ENCODE measurements at regions not wholly inside any gene's neighbourhood (a gene's known extent, or its start where the extent isn't known, plus 50 kb on each side); places are given as distances from the start of the nearest gene placed in this dataset.

GRCh38 chr5:84474126-84474525 is 89.4 kb upstream of the EDIL3 start:
- no peak overlapping the region for H3K9ac ChIP-seq (ENCODE audit: low read length)
- intact Hi-C loops (cut with micrococcal nuclease): no loop called here
- TF ChIP-seq EZH2phosphoT487 (IDR thresholded peaks at IDR 0.05; ENCODE audit: borderline replicate concordance): no peak
- no peak for TF ChIP-seq CTCF (IDR thresholded peaks at IDR 0.05 in 2 of 3, conservative IDR thresholded peaks at IDR 0.05 in 1 of 3; ENCODE audit: borderline replicate concordance in 1 of 3, insufficient read depth in 1 of 3, low read depth in 2 of 3, low read length in 2 of 3)
- H3K9me3 ChIP-seq (ENCODE audit: control insufficient read depth in 1 of 2, insufficient read depth in 1 of 2, low read depth in 1 of 2, low read length in 2 of 2): no peaks in the 10 kb centered on the region
- no peak overlapping the region for H2AFZ ChIP-seq (ENCODE audit: low read depth, low read length, poor library complexity, severe bottlenecking)
- no peaks in the 10 kb centered on the region for H4K20me1 ChIP-seq (ENCODE audit: insufficient read depth)
- no peaks in the 10 kb centered on the region for H3K9me2 ChIP-seq (ENCODE audit: insufficient read depth)
- ATAC-seq (no peak), DNase-seq (ENCODE audit: low read depth, low spot score) (no peak)
- BruUV-seq (replicated peaks): no TSS peak
- no peaks in the 10 kb centered on the region for H3K4me1 ChIP-seq (ENCODE audit: control insufficient read depth in 1 of 2, insufficient read depth in 2 of 2, low read length in 2 of 2)
- H3K36me3 ChIP-seq (ENCODE audit: control insufficient read depth in 1 of 2, insufficient read depth in 2 of 2, low read length in 2 of 2): no peaks in the 10 kb centered on the region
- no peaks in the 10 kb centered on the region for H3K27me3 ChIP-seq (ENCODE audit: insufficient read depth, low read length)
- H3K79me2 ChIP-seq (ENCODE audit: insufficient read depth, low read length): no peaks in the 10 kb centered on the region
- H3K4me2 ChIP-seq (ENCODE audit: low read length): no peak overlapping the region
- POLR2A ChIA-PET: no interaction called here
- RAD21 ChIA-PET (ENCODE audit: low non-redundant PET in 1 of 2, low total read pairs in 2 of 2, uncharacterized antibody in 2 of 2, unreplicated experiment in 2 of 2): no interaction called here
- CTCF ChIA-PET: no interaction called here
- H3K27ac ChIP-seq (ENCODE audit: low read depth, low read length): no peak overlapping the region
- no peak overlapping the region for H3K4me3 ChIP-seq (replicated peaks in 1 of 2; ENCODE audit: low read depth in 1 of 2, low read length in 2 of 2)

GRCh38 chr5:84453405-84453804 is 68.7 kb upstream of the EDIL3 start:
- ChIA-PET CTCF (interaction anchor here (0.6 kb wide), 1 partner anchor 596 kb away, joined by 3 read pairs; no protein-coding TSS in a partner anchor), RAD21 (ENCODE audit: low non-redundant PET in 1 of 2, low total read pairs in 2 of 2, uncharacterized antibody in 2 of 2, unreplicated experiment in 2 of 2) (no interaction called here), POLR2A (no interaction called here)
- H3K4me1 ChIP-seq (ENCODE audit: control insufficient read depth in 1 of 2, insufficient read depth in 2 of 2, low read length in 2 of 2): no peaks in the 10 kb centered on the region
- no peak overlapping the region for H3K4me2 ChIP-seq (ENCODE audit: low read length)
- no peaks in the 10 kb centered on the region for H3K27me3 ChIP-seq (ENCODE audit: insufficient read depth, low read length)
- H3K36me3 ChIP-seq (ENCODE audit: control insufficient read depth in 1 of 2, insufficient read depth in 2 of 2, low read length in 2 of 2): no peaks in the 10 kb centered on the region
- no peak overlapping the region for H3K9ac ChIP-seq (ENCODE audit: low read length)
- H3K9me3 ChIP-seq (ENCODE audit: control insufficient read depth in 1 of 2, insufficient read depth in 1 of 2, low read depth in 1 of 2, low read length in 2 of 2): peaks cover 0 to 4% of the 10 kb centered on the region in 2 experiments; a peak in 2 of 4 replicates
- H3K9me2 ChIP-seq (ENCODE audit: insufficient read depth): no peaks in the 10 kb centered on the region
- H3K79me2 ChIP-seq (ENCODE audit: insufficient read depth, low read length): no peaks in the 10 kb centered on the region
- no peak for DNase-seq (ENCODE audit: low read depth, low spot score)
- no TSS peak for BruUV-seq (replicated peaks)
- no peaks in the 10 kb centered on the region for H4K20me1 ChIP-seq (ENCODE audit: insufficient read depth)
- H3K27ac ChIP-seq (ENCODE audit: low read depth, low read length): no peak overlapping the region
- H2AFZ ChIP-seq (ENCODE audit: low read depth, low read length, poor library complexity, severe bottlenecking): no peak overlapping the region
- no peak for ATAC-seq
- intact Hi-C loops (cut with micrococcal nuclease): no loop called here
- H3K4me3 ChIP-seq (replicated peaks in 1 of 2; ENCODE audit: low read depth in 1 of 2, low read length in 2 of 2): no peak overlapping the region
- TF ChIP-seq YY1 (IDR thresholded peaks at IDR 0.05; ENCODE audit: extremely low read depth, insufficient replicate concordance, low read depth, low read length) (no peak), TCF7L2 (IDR thresholded peaks at IDR 0.05; ENCODE audit: borderline replicate concordance, extremely low read depth, insufficient read depth, insufficient read length) (no peak), POLR2AphosphoS5 (IDR thresholded peaks at IDR 0.05; ENCODE audit: low read depth, low read length) (no peak), ATF3 (IDR thresholded peaks at IDR 0.05) (no peak), JUND (IDR thresholded peaks at IDR 0.05) (no peak), CTCF (IDR thresholded peaks at IDR 0.05 in 2 of 3, conservative IDR thresholded peaks at IDR 0.05 in 1 of 3; ENCODE audit: borderline replicate concordance in 1 of 3, insufficient read depth in 1 of 3, low read depth in 2 of 3, low read length in 2 of 3) (no peak), ELF1 (IDR thresholded peaks at IDR 0.05; ENCODE audit: borderline replicate concordance, low read depth) (no peak), EZH2phosphoT487 (IDR thresholded peaks at IDR 0.05; ENCODE audit: borderline replicate concordance) (no peak), MAX (IDR thresholded peaks at IDR 0.05) (no peak), FOSL1 (IDR thresholded peaks at IDR 0.05; ENCODE audit: low read depth) (no peak), ZNF274 (IDR thresholded peaks at IDR 0.05; ENCODE audit: low read depth, low read length) (no peak)

All from HCT116 (cell line).